ENCODE measurements at regions not wholly inside any gene's neighbourhood (a gene's known extent, or its start where the extent isn't known, plus 50 kb on each side); places are given as distances from the start of the nearest gene placed in this dataset.

GRCh38 chr10:111482621-111483216, 405.9 kb downstream of the ADRA2A start:
- 79 to 84% methylated on average over 5 of the region's 5 CpGs for WGBS, 2 donors
- TF ChIP-seq POLR2A (IDR thresholded peaks at IDR 0.05), result no peak
- no peak for TF ChIP-seq EP300 (IDR thresholded peaks at IDR 0.05)
- TF ChIP-seq, protein P1, sequence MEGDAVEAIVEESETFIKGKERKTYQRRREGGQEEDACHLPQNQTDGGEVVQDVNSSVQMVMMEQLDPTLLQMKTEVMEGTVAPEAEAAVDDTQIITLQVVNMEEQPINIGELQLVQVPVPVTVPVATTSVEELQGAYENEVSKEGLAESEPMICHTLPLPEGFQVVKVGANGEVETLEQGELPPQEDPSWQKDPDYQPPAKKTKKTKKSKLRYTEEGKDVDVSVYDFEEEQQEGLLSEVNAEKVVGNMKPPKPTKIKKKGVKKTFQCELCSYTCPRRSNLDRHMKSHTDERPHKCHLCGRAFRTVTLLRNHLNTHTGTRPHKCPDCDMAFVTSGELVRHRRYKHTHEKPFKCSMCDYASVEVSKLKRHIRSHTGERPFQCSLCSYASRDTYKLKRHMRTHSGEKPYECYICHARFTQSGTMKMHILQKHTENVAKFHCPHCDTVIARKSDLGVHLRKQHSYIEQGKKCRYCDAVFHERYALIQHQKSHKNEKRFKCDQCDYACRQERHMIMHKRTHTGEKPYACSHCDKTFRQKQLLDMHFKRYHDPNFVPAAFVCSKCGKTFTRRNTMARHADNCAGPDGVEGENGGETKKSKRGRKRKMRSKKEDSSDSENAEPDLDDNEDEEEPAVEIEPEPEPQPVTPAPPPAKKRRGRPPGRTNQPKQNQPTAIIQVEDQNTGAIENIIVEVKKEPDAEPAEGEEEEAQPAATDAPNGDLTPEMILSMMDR (IDR thresholded peaks at IDR 0.05), result no peak
- H3K27me3 ChIP-seq, result no peaks in the 10 kb centered on the region
- no peaks in the 10 kb centered on the region for H3K4me1 ChIP-seq
- no peak overlapping the region for H3K27ac ChIP-seq
- H3K9me3 ChIP-seq, result no peaks in the 10 kb centered on the region
- no peak overlapping the region for H3K4me3 ChIP-seq
- no peak for DNase-seq (ENCODE audit: low spot score in 2 of 2)
- H3K36me3 ChIP-seq, result no peaks in the 10 kb centered on the region

- DNase-seq (ENCODE audit: low spot score in 2 of 2), result no peak
Observed at GRCh38 chr10:111485767-111486166, 408.9 kb downstream of the ADRA2A start.

DNA sequence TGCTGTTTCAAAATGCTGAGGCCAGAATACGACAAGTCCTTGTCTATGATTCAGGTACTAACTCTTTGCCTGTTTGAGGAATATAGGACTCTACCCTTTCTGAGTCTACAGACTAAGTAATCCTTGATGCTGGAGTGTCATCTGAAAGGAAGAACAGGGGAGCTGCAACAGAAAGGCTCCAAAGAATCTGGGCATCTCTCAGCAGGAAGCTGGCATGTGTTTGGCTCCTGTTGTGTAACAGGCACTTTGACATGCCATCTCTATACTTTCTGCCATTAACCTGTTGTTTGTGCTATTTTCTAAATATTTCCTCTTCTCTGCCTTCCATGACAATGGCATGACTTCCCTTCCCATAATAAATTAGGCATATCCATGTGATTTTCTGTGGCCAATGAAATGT, 409.5 kb downstream of the ADRA2A start:
- Histone ChIP-seq H3K27ac (no peak overlapping the region), H3K27me3 (no peaks in the 10 kb centered on the region), H3K4me1 (no peaks in the 10 kb centered on the region), H3K9me3 (peaks cover 0 to 27% (median 10%) of the 10 kb centered on the region in 4 donors), H3K4me3 (no peak overlapping the region), H3K36me3 (no peaks in the 10 kb centered on the region)
- DNase-seq (ENCODE audit: low spot score in 2 of 2), result no peak
- TF ChIP-seq POLR2A (IDR thresholded peaks at IDR 0.05) (no peak), EP300 (IDR thresholded peaks at IDR 0.05) (no peak)
- TF ChIP-seq, protein P1 (IDR thresholded peaks at IDR 0.05), result no peak
- 84 to 100% methylated on average over 1 of the region's 1 CpG for whole genome bisulfite sequencing, 2 donors

More at GRCh38 chr10:111485767-111486166, 408.9 kb downstream of the ADRA2A start:
- H3K9me3 ChIP-seq, result peaks cover 0 to 21% (median 7%) of the 10 kb centered on the region in 4 donors
- H3K4me1 ChIP-seq, result no peaks in the 10 kb centered on the region
- no peak overlapping the region for H3K27ac ChIP-seq
- H3K36me3 ChIP-seq, result no peaks in the 10 kb centered on the region
- TF ChIP-seq, protein P1 (IDR thresholded peaks at IDR 0.05), result no peak
- TF ChIP-seq POLR2A (IDR thresholded peaks at IDR 0.05), result no peak
- no peak for TF ChIP-seq EP300 (IDR thresholded peaks at IDR 0.05)
- H3K27me3 ChIP-seq, result no peaks in the 10 kb centered on the region
- no peak overlapping the region for H3K4me3 ChIP-seq
- 56 to 58% methylated on average over 3 of the region's 3 CpGs for WGBS, 2 donors

DNA sequence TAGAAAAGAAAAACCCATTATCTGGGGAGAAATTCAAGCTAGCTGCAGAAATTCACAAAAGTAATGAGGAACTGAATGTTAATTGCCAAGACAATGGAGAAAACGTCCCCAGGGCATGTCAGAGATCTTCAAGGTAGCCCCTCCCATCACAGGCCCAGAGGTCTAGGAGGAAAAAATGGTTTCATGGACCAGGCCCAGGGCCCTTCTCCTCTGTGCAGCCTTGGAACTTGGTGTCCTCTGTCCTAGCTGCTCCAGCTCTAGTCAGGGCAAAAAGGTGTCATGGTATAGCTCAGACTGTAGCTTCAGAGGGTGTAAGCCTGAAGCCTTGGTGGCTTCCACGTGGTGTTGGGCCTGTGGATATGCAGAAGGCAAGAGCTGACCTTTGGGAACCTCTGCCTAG, 411.8 kb downstream of the ADRA2A start:
- H3K4me3 ChIP-seq, result no peak overlapping the region
- WGBS, 2 donors, result 17 to 26% methylated on average over 2 of the region's 2 CpGs
- no peaks in the 10 kb centered on the region for H3K36me3 ChIP-seq
- DNase-seq (ENCODE audit: low spot score in 2 of 2), result no peak
- TF ChIP-seq POLR2A (IDR thresholded peaks at IDR 0.05), result no peak
- H3K4me1 ChIP-seq, result no peaks in the 10 kb centered on the region
- peaks cover 0 to 49% (median 10%) of the 10 kb centered on the region in 4 donors for H3K9me3 ChIP-seq
- no peak overlapping the region for H3K27ac ChIP-seq
- no peaks in the 10 kb centered on the region for H3K27me3 ChIP-seq

DNA sequence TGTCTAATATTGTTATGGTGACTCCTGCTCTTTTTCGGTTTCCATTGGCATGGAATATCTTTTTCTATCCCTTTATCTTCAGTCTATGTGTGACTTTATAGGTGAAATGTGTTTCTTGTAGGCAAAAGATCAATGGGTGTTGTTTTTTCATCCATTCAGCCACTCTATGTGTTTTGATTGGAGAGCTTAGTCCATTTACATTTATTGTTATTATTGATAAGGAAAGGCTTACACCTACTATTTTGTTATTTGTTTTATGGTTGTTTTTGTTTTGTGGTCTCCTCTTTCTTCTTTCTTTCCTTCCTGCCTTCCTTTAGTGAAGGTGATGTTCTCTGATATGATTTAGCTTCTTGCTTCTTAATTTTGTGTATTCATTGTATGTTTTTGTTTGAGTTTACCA, 414.3 kb downstream of the ADRA2A start:
- WGBS, 2 donors, result 58 to 66% methylated on average over 1 of the region's 1 CpG
- H3K4me1 ChIP-seq, result no peaks in the 10 kb centered on the region
- no peak for DNase-seq (ENCODE audit: low spot score in 2 of 2)
- H3K9me3 ChIP-seq, result peaks cover 0 to 50% (median 10%) of the 10 kb centered on the region in 4 donors
- no peaks in the 10 kb centered on the region for H3K27me3 ChIP-seq
- H3K27ac ChIP-seq, result no peak overlapping the region
- TF ChIP-seq POLR2A (IDR thresholded peaks at IDR 0.05) (no peak), EP300 (IDR thresholded peaks at IDR 0.05) (no peak)
- TF ChIP-seq, protein P1 (IDR thresholded peaks at IDR 0.05), result no peak
- H3K36me3 ChIP-seq, result no peaks in the 10 kb centered on the region
- no peak overlapping the region for H3K4me3 ChIP-seq
